NAMALWA (cell line): ENCODE measurements at regions not wholly inside any gene's neighbourhood (a gene's known extent, or its start where the extent isn't known, plus 50 kb on each side); places are given as distances from the start of the nearest gene placed in this dataset.

Experiments used
- DNase-seq: peaks from one replicate; pipeline ENCODE4 v3.0.0-alpha.2; 2015; ENCODE audit warnings: low spot score

DNA sequence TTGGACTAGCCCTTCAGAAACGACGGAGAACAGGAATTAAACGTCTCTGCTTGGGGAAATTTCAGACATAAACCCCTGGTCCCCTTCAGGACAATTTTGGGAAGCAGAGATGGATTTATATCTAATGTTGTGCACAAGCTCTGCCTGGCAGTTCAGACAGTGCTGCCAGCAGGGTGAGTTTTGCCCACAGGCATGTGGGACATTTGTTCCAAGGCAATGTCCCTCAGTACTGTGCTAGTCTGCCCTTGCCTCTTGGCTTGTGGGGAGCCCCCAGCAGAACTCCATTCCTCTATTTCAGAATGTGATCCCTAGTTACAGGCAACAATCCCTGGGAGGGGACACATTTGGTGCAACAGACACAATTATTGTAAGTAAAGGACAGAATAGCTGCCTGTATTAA is 76.5 kb upstream of the GPR12 start:
- DNase-seq, result no peak

- no peak for DNase-seq
Measured at GRCh38 chr13:26836626-26837025, 76.0 kb upstream of the GPR12 start.

- DNase-seq, result no peak
Measured at GRCh38 chr13:26834646-26835045, 74.1 kb upstream of the GPR12 start.

DNA sequence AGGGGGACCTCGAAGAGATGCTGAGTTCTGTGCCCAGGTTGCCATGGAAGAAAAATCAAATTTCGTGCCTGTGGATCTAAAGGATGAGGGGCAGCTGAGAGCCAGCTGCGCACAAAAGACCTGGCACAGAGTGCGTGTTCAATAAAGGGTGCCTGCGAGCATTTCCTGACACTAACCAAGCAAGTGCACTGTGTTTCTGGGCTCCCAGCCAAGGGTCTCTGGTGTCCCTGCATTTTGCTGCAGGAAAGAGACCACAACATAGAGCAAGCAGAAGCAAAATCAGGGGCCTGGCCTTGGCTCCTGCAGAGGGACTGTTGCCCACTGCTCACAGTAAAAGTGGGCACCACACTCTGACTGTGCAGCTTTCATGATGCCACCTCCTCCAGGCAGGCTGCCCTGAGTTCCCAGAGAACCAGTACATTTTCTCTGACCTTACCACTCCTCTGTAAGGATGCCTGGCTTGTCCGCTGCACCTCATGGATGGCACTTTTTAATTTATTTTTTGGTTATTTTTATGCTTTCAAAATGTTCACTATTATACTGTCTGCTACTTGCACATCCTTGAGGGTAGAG is 70.8 kb upstream of the GPR12 start:
- no peak for DNase-seq

DNA sequence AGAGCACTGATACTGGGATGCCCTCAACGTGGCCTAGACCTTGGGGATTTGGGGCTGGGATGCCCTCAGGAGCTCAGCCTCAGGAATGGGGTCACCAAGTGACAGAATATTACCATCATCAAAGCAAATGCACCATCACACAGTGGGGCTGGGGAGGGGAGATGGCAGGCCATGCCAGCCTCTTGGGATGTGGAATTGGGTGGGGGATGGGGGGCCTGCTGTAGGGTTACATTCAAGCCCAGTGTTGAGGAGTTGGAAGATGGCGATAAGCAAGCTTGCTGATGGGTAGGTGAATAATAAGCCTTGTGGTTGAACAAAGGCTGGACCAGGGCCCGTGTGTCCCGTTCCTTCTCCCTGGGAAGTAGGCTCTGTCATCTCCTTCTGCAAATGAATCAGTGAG is 69.1 kb upstream of the GPR12 start:
- DNase-seq, result no peak

DNA sequence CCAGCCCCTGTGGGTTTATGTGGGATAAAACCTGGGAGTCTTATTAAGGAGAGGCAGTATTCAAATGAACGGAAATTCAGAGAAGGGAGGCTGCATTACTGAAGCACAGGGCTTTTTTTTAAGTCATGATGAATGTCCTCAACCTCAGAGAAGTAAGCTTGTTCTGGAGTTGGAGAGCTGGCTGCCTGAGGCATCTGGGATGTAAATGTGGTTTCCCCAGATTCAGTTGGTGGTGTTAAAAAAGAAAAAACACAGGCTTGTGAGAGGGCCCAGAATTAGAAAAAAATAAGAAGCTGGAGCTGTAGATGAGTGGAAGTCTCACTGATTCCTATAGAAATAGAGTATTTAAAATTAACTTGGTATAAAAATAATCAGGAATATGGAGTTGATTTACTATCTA is 64.0 kb upstream of the GPR12 start:
- no peak for DNase-seq

DNA sequence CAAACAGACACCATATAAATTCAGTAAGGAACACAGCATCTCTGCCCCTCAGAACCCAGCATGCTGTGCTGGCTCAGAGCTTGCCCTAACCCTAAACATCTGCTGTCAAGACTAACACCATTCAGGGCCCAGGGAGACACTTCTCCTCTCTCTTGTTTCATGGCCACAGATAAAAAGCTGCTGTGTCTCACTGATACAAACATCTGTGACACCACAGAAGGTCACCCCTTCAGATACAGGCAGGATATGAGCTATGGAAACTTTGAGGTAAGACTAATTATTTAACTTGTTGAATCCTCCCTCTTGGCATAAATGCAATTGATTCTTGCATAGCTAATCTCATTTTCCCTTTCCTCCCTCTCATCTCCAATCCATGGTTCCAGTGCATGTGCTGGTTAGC is 61.6 kb upstream of the GPR12 start:
- no peak for DNase-seq

DNA sequence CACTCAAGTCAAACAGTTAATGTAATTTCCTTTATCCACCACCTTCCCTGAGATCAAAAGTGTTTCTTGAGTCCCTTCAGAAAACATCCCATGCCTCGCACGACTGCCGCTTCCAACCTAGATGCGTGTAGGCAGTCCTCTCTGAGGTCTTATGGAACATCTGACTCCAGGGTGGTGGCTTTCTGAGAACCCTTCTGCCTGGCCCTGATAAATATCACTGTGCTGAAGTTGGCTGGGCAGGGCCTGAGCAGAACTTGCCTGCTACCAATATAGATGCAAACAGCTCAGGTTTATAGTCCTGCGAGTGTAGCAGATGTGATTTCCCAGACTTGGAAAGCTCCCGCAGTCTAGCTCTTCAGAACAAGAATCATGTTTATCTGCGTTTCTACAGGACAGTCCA is 61.1 kb upstream of the GPR12 start:
- DNase-seq, result no peak

DNA sequence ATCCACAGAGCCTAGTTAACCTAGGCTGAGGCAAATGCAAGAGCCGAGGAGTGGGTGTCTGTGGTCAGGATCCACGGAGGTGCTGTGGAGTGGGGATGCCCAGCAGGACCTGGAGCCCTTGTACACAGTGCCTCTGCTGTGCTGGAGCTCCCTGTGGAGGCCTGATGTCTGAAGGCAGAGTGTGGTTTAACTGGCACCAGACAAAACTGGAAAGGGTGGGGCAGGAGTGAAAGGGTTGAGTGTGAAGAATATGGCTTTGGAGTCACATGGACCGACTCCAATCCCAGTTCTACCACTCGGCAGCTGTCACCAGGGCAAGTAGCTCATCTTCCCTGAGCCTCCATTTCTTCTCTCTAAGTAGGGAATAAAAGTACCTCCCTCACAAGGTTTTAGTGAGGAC is 60.3 kb upstream of the GPR12 start:
- no peak for DNase-seq

DNA sequence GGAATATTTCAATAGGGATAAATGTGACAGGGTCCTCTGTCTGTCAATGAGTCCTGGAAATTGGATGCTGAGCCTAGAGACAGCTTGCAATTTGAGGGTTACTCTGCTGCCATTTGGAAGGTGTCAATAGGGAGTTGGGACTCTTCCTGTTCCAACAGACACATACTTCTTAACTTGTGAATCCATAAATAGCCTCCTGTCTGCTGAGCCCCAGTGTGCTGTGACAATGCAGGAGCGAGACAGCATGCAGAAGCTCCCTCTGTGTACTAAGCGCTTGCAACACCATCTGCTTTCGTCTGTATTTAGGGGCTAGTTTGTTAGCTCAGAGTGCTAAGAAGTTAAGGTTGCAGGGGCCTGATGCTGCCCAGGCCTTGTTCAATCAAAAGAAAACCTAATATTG is 58.5 kb upstream of the GPR12 start:
- DNase-seq, result no peak

DNA sequence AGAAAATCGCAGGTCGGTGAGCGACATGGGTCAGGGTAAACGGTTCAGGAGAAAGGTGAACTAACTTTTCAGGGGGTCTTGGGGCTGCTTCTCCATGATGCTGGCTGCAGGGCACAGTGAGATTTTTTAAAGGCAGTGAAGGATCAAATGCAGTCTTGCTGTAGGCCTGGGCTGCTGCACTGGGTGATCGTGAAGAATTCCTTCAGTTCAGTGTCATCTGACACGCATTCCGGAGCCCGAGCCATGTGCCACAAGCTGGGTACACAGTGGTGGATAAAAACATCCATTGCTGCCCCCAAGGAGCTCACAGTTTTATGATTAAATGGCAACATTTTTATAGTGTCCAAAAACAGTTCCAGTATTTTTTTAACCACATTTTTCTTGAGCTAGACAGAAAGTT is 56.3 kb upstream of the GPR12 start:
- DNase-seq, result no peak

- DNase-seq, result no peak
Measured at GRCh38 chr13:26813980-26814348, 53.4 kb upstream of the GPR12 start.

- DNase-seq, result no peak
Measured at GRCh38 chr13:26813321-26813979, 52.9 kb upstream of the GPR12 start.

DNA sequence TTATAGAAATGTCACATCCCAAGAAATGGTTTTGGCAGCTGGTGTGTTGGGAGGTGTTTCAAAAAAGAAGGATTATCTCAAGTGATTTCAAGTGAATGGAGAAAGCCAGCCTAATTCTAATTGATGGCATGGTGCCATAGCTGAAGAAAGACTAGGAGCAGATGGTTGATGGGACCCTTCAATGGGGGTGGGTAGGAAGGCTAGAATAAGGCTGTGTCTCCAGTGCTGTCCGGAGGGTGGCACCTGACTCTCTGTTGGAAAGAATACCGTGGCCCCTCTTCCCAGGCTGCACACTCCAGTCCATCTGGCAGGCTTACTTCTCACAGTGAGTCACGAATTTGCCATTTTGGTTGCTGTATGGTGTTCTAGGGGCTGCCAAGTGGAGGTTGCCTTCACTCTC is 51.0 kb upstream of the GPR12 start:
- DNase-seq, result no peak
